ENCODE measurements at regions not wholly inside any gene's neighbourhood (a gene's known extent, or its start where the extent isn't known, plus 50 kb on each side); places are given as distances from the start of the nearest gene placed in this dataset.
A peak's percentile ranks its signal among the peaks of the same experiment; 100 is the strongest.
"Not testable (repeated sequence)": the region's sequence is repeated elsewhere in the genome, so short reads cannot be mapped to it uniquely, and the experiment has no call there.

GRCh38 chr14:105890474-105891220 lies 364.3 kb downstream of the TMEM121 start:
- Mint-ChIP-seq H3K27me3 (peaks cover 2% of the 10 kb centered on the region), H3K27ac (no peak overlapping the region), H3K4me1 (ENCODE audit: low read depth) (no peaks in the 10 kb centered on the region), H3K4me3 (no peak overlapping the region), H3K9me3 (peaks cover 3% of the 10 kb centered on the region), H3K36me3 (no peaks in the 10 kb centered on the region)
- intact Hi-C loops (cut with micrococcal nuclease), result no loop called here
- no peak for DNase-seq
- ChIA-PET CTCF (no interaction called here), POLR2A (no interaction called here)

- Mint-ChIP-seq H3K4me1 (ENCODE audit: low read depth) (no peaks in the 10 kb centered on the region), H3K27me3 (peaks cover 2% of the 10 kb centered on the region), H3K4me3 (no peak overlapping the region), H3K9me3 (peaks cover 3% of the 10 kb centered on the region), H3K27ac (no peak overlapping the region), H3K36me3 (no peaks in the 10 kb centered on the region)
- ChIA-PET POLR2A (no interaction called here), CTCF (no interaction called here)
- intact Hi-C loops (cut with micrococcal nuclease), result no loop called here
- no peak for DNase-seq
Measured at GRCh38 chr14:105891221-105891602, 364.8 kb downstream of the TMEM121 start.

- H3K4me1 Mint-ChIP-seq (ENCODE audit: low read depth), result peaks cover 4% of the 10 kb centered on the region
- CTCF ChIA-PET, result no interaction called here
- H3K27me3 Mint-ChIP-seq, result peaks cover 2% of the 10 kb centered on the region
- POLR2A ChIA-PET, result no interaction called here
- DNase-seq, result no peak
- no peak overlapping the region for H3K27ac Mint-ChIP-seq
- no peaks in the 10 kb centered on the region for H3K36me3 Mint-ChIP-seq
- peaks cover 3% of the 10 kb centered on the region for H3K9me3 Mint-ChIP-seq
- intact Hi-C loops (cut with micrococcal nuclease), result no loop called here
- no peak overlapping the region for H3K4me3 Mint-ChIP-seq
Measured at GRCh38 chr14:105891631-105892452, 365.5 kb downstream of the TMEM121 start.

GRCh38 chr14:105892453-105893441 lies 366.4 kb downstream of the TMEM121 start:
- POLR2A ChIA-PET; DNase-seq; H3K4me1 Mint-ChIP-seq (ENCODE audit: low read depth); CTCF ChIA-PET; H3K36me3 Mint-ChIP-seq; H3K4me3 Mint-ChIP-seq; H3K9me3 Mint-ChIP-seq; H3K27me3 Mint-ChIP-seq; intact Hi-C loops (cut with micrococcal nuclease); H3K27ac Mint-ChIP-seq: not testable (repeated sequence)

GRCh38 chr14:105893686-105894085 lies 367.3 kb downstream of the TMEM121 start:
- H3K27me3 Mint-ChIP-seq; DNase-seq; intact Hi-C loops (cut with micrococcal nuclease); CTCF ChIA-PET; POLR2A ChIA-PET; H3K4me1 Mint-ChIP-seq (ENCODE audit: low read depth); H3K27ac Mint-ChIP-seq; H3K9me3 Mint-ChIP-seq; H3K36me3 Mint-ChIP-seq; H3K4me3 Mint-ChIP-seq: not testable (repeated sequence)

GRCh38 chr14:105894125-105894977 lies 368.0 kb downstream of the TMEM121 start:
- no peak overlapping the region for H3K4me3 Mint-ChIP-seq
- no peak overlapping the region for H3K27ac Mint-ChIP-seq
- POLR2A ChIA-PET, result no interaction called here
- CTCF ChIA-PET, result no interaction called here
- H3K27me3 Mint-ChIP-seq, result peaks cover 2% of the 10 kb centered on the region
- peaks cover 6% of the 10 kb centered on the region for H3K4me1 Mint-ChIP-seq (ENCODE audit: low read depth)
- H3K36me3 Mint-ChIP-seq, result no peaks in the 10 kb centered on the region
- DNase-seq, result no peak
- no peaks in the 10 kb centered on the region for H3K9me3 Mint-ChIP-seq
- intact Hi-C loops (cut with micrococcal nuclease), result no loop called here

- peaks cover 2% of the 10 kb centered on the region for H3K27me3 Mint-ChIP-seq
- POLR2A ChIA-PET, result no interaction called here
- no peak for DNase-seq
Measured at GRCh38 chr14:105894978-105895881, 368.8 kb downstream of the TMEM121 start.

GRCh38 chr14:105896206-105896605 lies 369.8 kb downstream of the TMEM121 start:
- CTCF ChIA-PET; intact Hi-C loops (cut with micrococcal nuclease): not testable (repeated sequence)

More at GRCh38 chr14:105894978-105895881, 368.8 kb downstream of the TMEM121 start:
- H3K27ac Mint-ChIP-seq, result no peak overlapping the region
- peaks cover 6% of the 10 kb centered on the region for H3K4me1 Mint-ChIP-seq (ENCODE audit: low read depth)
- no peaks in the 10 kb centered on the region for H3K36me3 Mint-ChIP-seq
- H3K9me3 Mint-ChIP-seq, result no peaks in the 10 kb centered on the region
- no peak overlapping the region for H3K4me3 Mint-ChIP-seq
- CTCF ChIA-PET, result no interaction called here
- intact Hi-C loops (cut with micrococcal nuclease), result no loop called here

GRCh38 chr14:105896961-105897724 lies 370.8 kb downstream of the TMEM121 start:
- H3K4me1 Mint-ChIP-seq (ENCODE audit: low read depth); H3K9me3 Mint-ChIP-seq; POLR2A ChIA-PET; H3K27me3 Mint-ChIP-seq; H3K36me3 Mint-ChIP-seq; H3K27ac Mint-ChIP-seq; intact Hi-C loops (cut with micrococcal nuclease); H3K4me3 Mint-ChIP-seq: not testable (repeated sequence)
- CTCF ChIA-PET, result interaction anchor here (0.5 to 1.7 kb wide), 2 partner anchors 48 to 522 kb away, joined by 3 to 7 read pairs; no protein-coding TSS in a partner anchor
- peak; percentile 38 for DNase-seq

More at GRCh38 chr14:105896206-105896605, 369.8 kb downstream of the TMEM121 start:
- DNase-seq; H3K4me1 Mint-ChIP-seq (ENCODE audit: low read depth); POLR2A ChIA-PET; H3K27ac Mint-ChIP-seq; H3K27me3 Mint-ChIP-seq; H3K9me3 Mint-ChIP-seq; H3K4me3 Mint-ChIP-seq; H3K36me3 Mint-ChIP-seq: not testable (repeated sequence)

GRCh38 chr14:105897725-105898113 lies 371.3 kb downstream of the TMEM121 start:
- Mint-ChIP-seq H3K36me3 (no peaks in the 10 kb centered on the region), H3K4me1 (ENCODE audit: low read depth) (peaks cover 6% of the 10 kb centered on the region), H3K4me3 (no peak overlapping the region), H3K27ac (no peak overlapping the region), H3K9me3 (no peaks in the 10 kb centered on the region), H3K27me3 (peaks cover 4% of the 10 kb centered on the region)
- DNase-seq, result no peak
- ChIA-PET CTCF (interaction anchor here (1.7 kb wide), 1 partner anchor 47 kb away, joined by 7 read pairs; no protein-coding TSS in a partner anchor), POLR2A (no interaction called here)
- intact Hi-C loops (cut with micrococcal nuclease), result no loop called here

All from activated CD4-positive, alpha-beta memory T cell treated with anti-CD3 and anti-CD28 coated beads for 36 hours (primary cell).